ENCODE measurements at regions not wholly inside any gene's neighbourhood (a gene's known extent, or its start where the extent isn't known, plus 50 kb on each side); places are given as distances from the start of the nearest gene placed in this dataset.

DNA sequence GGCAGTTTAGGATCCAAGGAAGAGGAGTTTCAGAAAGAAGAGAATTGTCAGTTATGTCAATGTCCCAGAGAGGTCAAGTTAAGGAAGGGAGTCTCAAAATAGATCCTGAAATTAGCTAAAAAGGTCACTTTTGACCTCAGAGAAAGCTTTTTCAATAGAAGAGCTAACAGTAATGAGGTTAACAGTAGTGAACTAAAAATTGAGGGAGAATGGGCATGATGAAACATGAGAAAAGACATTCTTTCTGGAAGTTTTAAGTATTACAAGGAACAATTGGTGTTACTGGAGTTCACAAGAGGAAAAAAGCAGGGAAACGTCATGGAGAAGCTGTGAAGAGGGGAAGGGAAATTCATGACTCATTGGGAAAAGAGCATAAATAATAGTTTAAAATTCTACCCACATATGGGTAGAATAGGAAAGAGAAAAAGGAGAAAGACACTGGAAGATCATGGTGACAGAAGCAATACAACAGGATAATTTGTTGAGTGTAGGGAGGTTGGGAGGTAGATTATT is 381.2 kb upstream of the FAR2 start:
- no peak for DNase-seq (ENCODE audit: low spot score)

DNA sequence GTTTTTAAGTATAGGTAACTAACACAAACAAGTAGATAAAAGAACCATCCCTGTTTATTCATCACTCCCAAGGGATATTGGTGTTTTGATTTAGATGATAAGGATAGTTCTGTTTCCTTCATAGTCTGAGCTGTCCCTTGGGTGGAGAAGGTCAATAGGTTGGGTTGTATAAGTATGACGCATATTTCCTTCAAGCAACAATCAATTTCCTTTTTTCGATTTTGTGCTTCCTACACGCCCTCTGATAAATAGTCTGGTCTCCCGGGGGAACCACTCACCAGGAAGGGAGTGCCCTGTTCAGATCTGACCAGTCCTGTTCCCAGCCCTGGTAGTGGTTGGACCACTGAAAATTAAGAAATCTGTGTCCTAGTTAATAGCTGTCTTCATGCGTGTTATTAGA is 378.8 kb upstream of the FAR2 start:
- Histone ChIP-seq H3K27me3 (replicated peaks; ENCODE audit: insufficient read depth, low read depth, low read length, poor library complexity) (no peaks in the 10 kb centered on the region), H3K4me1 (ENCODE audit: insufficient read depth, low read length, poor library complexity, severe bottlenecking) (no peaks in the 10 kb centered on the region), H3K9me3 (ENCODE audit: low read depth, low read length, poor library complexity, severe bottlenecking) (no peaks in the 10 kb centered on the region), H3K4me3 (ENCODE audit: low read depth, low read length, poor library complexity, severe bottlenecking) (no peak overlapping the region), H3K36me3 (ENCODE audit: insufficient read depth, low read length, poor library complexity, severe bottlenecking) (no peaks in the 10 kb centered on the region), H3K27ac (ENCODE audit: low read depth, low read length, poor library complexity, severe bottlenecking) (no peak overlapping the region)
- CTCF ChIA-PET, result no interaction called here
- intact Hi-C loops (cut with micrococcal nuclease; ENCODE audit: unreplicated experiment), result no loop called here
- POLR2A ChIA-PET (ENCODE audit: low non-redundant PET), result no interaction called here
- no peak for TF ChIP-seq EZH2 (IDR thresholded peaks at IDR 0.05; ENCODE audit: borderline replicate concordance, low read depth, low read length, poor library complexity, severe bottlenecking)
- TF ChIP-seq, protein P1, sequence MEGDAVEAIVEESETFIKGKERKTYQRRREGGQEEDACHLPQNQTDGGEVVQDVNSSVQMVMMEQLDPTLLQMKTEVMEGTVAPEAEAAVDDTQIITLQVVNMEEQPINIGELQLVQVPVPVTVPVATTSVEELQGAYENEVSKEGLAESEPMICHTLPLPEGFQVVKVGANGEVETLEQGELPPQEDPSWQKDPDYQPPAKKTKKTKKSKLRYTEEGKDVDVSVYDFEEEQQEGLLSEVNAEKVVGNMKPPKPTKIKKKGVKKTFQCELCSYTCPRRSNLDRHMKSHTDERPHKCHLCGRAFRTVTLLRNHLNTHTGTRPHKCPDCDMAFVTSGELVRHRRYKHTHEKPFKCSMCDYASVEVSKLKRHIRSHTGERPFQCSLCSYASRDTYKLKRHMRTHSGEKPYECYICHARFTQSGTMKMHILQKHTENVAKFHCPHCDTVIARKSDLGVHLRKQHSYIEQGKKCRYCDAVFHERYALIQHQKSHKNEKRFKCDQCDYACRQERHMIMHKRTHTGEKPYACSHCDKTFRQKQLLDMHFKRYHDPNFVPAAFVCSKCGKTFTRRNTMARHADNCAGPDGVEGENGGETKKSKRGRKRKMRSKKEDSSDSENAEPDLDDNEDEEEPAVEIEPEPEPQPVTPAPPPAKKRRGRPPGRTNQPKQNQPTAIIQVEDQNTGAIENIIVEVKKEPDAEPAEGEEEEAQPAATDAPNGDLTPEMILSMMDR (conservative IDR thresholded peaks at IDR 0.05; ENCODE audit: low read depth, low read length), result no peak
- no TSS peak for BruUV-seq (replicated peaks)
- no peak for DNase-seq (ENCODE audit: low spot score)

More for the DNA sequence above, 381.2 kb upstream of the FAR2 start:
- Histone ChIP-seq H3K36me3 (ENCODE audit: insufficient read depth, low read length, poor library complexity, severe bottlenecking) (no peaks in the 10 kb centered on the region), H3K27me3 (replicated peaks; ENCODE audit: insufficient read depth, low read depth, low read length, poor library complexity) (no peaks in the 10 kb centered on the region), H3K9me3 (ENCODE audit: low read depth, low read length, poor library complexity, severe bottlenecking) (no peaks in the 10 kb centered on the region), H3K4me1 (ENCODE audit: insufficient read depth, low read length, poor library complexity, severe bottlenecking) (no peaks in the 10 kb centered on the region), H3K4me3 (ENCODE audit: low read depth, low read length, poor library complexity, severe bottlenecking) (no peak overlapping the region), H3K27ac (ENCODE audit: low read depth, low read length, poor library complexity, severe bottlenecking) (no peak overlapping the region)
- intact Hi-C loops (cut with micrococcal nuclease; ENCODE audit: unreplicated experiment), result no loop called here
- no TSS peak for BruUV-seq (replicated peaks)
- ChIA-PET CTCF (no interaction called here), POLR2A (ENCODE audit: low non-redundant PET) (no interaction called here)
- no peak for TF ChIP-seq EZH2 (IDR thresholded peaks at IDR 0.05; ENCODE audit: borderline replicate concordance, low read depth, low read length, poor library complexity, severe bottlenecking)
- TF ChIP-seq, protein P1 (conservative IDR thresholded peaks at IDR 0.05; ENCODE audit: low read depth, low read length), result no peak

DNA sequence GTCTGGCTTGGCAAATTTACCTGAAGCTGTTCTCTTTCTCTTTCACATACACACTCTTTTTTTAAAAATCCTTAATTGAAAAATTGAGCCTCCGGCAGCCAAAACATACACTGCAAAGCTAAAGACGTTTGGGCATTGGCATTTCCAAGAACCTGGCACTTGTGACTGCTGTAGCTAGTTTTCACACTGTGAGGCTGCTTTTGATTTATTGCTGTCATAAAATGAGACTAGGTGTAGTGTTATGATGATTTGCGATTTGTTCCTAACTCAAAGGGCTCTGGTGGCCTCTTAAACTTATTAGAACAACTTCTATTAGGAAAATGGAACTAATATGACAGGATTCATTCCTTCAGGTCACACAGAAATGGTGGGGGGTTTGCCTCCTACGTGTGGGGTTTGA is 377.1 kb upstream of the FAR2 start:
- intact Hi-C loops (cut with micrococcal nuclease; ENCODE audit: unreplicated experiment), result no loop called here
- no TSS peak for BruUV-seq (replicated peaks)

More for the DNA sequence above, 377.1 kb upstream of the FAR2 start:
- no peak for DNase-seq (ENCODE audit: low spot score)
- ChIA-PET CTCF (no interaction called here), POLR2A (ENCODE audit: low non-redundant PET) (no interaction called here)
- Histone ChIP-seq H3K27me3 (replicated peaks; ENCODE audit: insufficient read depth, low read depth, low read length, poor library complexity) (no peaks in the 10 kb centered on the region), H3K9me3 (ENCODE audit: low read depth, low read length, poor library complexity, severe bottlenecking) (no peaks in the 10 kb centered on the region), H3K4me1 (ENCODE audit: insufficient read depth, low read length, poor library complexity, severe bottlenecking) (no peaks in the 10 kb centered on the region), H3K27ac (ENCODE audit: low read depth, low read length, poor library complexity, severe bottlenecking) (no peak overlapping the region), H3K4me3 (ENCODE audit: low read depth, low read length, poor library complexity, severe bottlenecking) (no peak overlapping the region), H3K36me3 (ENCODE audit: insufficient read depth, low read length, poor library complexity, severe bottlenecking) (no peaks in the 10 kb centered on the region)
- TF ChIP-seq, protein P1 (conservative IDR thresholded peaks at IDR 0.05; ENCODE audit: low read depth, low read length), result no peak
- TF ChIP-seq EZH2 (IDR thresholded peaks at IDR 0.05; ENCODE audit: borderline replicate concordance, low read depth, low read length, poor library complexity, severe bottlenecking), result no peak
